Stimulated activated CD4-positive, alpha-beta T cell treated with anti-CD3 and anti-CD28 coated beads, Interleukin-12 subunit alpha, Interleukin-12 subunit beta, amount 100 ng/mL, for 24 hours (primary cell): ENCODE measurements at regions not wholly inside any gene's neighbourhood (a gene's known extent, or its start where the extent isn't known, plus 50 kb on each side); places are given as distances from the start of the nearest gene placed in this dataset.

ENCODE experiments used
- DNase-seq, 2 experiments: peaks; one replicate each; pipeline ENCODE4 v3.0.0-alpha.2; 2020; ENCODE audit warnings: low read depth in 2 of 2

DNA sequence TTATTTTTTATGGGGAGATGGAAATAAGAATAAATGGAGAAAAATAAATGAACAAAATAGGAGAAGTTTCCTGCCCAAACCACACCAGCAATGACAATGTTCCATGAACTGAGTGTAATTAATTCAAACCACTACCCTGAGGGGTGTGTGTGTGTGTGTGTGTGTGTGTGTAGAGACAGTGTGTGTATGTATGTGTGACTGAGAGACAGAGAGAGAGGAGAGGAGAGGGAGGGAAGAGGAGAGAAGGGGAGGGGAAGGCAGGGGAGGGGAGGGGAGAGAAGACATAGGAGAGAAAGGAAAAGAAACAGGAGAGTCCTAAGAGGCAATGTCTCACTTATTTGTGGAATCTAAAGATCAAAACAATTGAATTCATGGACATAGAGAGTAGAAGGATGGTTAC, 65.0 kb upstream of the POU2AF1 start:
- no peak for DNase-seq

GRCh38 chr11:111443640-111444039, 64.6 kb upstream of the POU2AF1 start:
- no peak for DNase-seq

DNA sequence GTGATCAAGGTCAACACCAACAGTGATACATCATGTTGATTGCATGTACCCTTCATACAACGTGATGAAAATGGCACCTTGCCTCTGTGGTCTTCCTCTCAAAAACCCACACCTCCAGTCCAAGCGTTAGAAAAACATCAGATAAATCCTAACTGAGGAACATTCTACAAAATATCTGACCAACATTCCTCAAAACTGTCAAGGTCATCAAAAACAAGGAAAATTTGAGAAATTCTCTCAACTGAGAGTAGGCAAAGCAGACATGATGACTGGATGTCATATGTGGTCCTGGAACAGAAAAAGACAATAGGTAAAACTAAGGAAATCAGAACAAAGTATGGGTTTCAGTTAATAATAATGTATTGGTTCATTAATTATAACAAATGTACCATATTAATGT, 64.0 kb upstream of the POU2AF1 start:
- DNase-seq, result no peak

- no peak for DNase-seq
Measured at GRCh38 chr11:111441443-111441842, 62.4 kb upstream of the POU2AF1 start.

GRCh38 chr11:111440416-111441205, 61.5 kb upstream of the POU2AF1 start:
- DNase-seq, result no peak

GRCh38 chr11:111439901-111440300, 60.8 kb upstream of the POU2AF1 start:
- no peak for DNase-seq

- DNase-seq, result no peak
Measured at GRCh38 chr11:111438846-111439520, 59.9 kb upstream of the POU2AF1 start.

GRCh38 chr11:111438168-111438567, 59.1 kb upstream of the POU2AF1 start:
- DNase-seq, result no peak

DNA sequence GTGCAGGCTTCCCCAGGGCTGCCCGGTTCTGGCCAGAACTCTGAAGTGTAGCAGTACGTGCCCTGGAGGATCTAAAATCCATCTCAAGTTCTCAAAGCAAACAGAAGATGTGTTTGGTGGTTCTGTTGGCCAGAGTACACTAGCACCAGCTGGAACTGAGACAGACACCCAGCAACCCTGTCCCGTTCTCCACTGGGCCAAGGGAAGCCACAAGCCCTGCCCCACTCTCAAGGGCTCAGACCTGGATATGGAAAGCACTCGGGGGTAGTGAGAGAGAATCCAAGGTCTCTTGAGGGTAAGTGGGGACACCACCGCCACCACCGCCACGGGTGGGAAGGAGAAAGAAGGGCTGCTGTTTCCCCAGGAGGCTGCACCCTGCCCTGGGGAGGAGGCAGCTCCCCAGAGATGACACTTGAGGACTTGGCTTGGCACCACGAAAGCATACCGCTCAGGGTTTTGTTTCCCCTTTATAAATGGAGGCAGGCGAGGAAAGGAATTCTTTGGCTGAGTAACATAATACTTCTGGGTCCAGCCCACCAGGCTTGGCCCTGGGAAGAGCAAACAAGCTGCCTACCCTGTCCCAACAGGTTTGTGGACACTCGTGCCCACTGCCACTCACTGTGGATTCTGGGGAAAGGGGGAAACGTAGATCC, 56.1 kb upstream of the POU2AF1 start:
- DNase-seq, result no peak

GRCh38 chr11:111429066-111429506, 50.0 kb upstream of the POU2AF1 start:
- peak; percentile 38 to 74 for DNase-seq
